Peyer's patch (tissue), 4 donors: ENCODE measurements at regions not wholly inside any gene's neighbourhood (a gene's known extent, or its start where the extent isn't known, plus 50 kb on each side); places are given as distances from the start of the nearest gene placed in this dataset.

Experiments
- CTCF ChIP-seq, 6 experiments: fragments of 450-650 bp in 4 of 6; fragments of 200-600 bp in 2 of 6; sonication (generic) in 1 of 6; IDR thresholded peaks; one replicate each; pipeline ENCODE4 v1.5.1; 2017 to 2019; ENCODE audit warnings: antibody characterized with exemption in 6 of 6, mild to moderate bottlenecking in 3 of 6, moderate library complexity in 1 of 6
- POLR2A ChIP-seq, 2 donors: fragments of 450-650 bp; IDR thresholded peaks; one replicate each; pipeline ENCODE4 v1.5.1; 2017; ENCODE audit warnings: antibody characterized with exemption in 2 of 2, mild to moderate bottlenecking in 2 of 2, moderate library complexity in 2 of 2

GRCh38 chr18:4720518-4720917 lies 265.4 kb upstream of the DLGAP1 start:
- no peak for TF ChIP-seq POLR2A (IDR thresholded peaks at IDR 0.05)
- TF ChIP-seq CTCF (IDR thresholded peaks at IDR 0.05), result no peak
